Right renal pelvis (tissue), 4 donors: ENCODE measurements at regions not wholly inside any gene's neighbourhood (a gene's known extent, or its start where the extent isn't known, plus 50 kb on each side); places are given as distances from the start of the nearest gene placed in this dataset.

Experiments
- DNase-seq, 4 donors: peaks; one replicate each; pipeline ENCODE4 v3.0.0-alpha.2; 2013; ENCODE audit warnings: low read depth in 4 of 4, low spot score in 3 of 4, missing footprints in 1 of 4

- DNase-seq: no peak
Observed at GRCh38 chr12:84745127-84745526, 167.5 kb downstream of the SLC6A15 start.

- DNase-seq: no peak
Observed at GRCh38 chr12:84741692-84742091, 170.9 kb downstream of the SLC6A15 start.

DNA sequence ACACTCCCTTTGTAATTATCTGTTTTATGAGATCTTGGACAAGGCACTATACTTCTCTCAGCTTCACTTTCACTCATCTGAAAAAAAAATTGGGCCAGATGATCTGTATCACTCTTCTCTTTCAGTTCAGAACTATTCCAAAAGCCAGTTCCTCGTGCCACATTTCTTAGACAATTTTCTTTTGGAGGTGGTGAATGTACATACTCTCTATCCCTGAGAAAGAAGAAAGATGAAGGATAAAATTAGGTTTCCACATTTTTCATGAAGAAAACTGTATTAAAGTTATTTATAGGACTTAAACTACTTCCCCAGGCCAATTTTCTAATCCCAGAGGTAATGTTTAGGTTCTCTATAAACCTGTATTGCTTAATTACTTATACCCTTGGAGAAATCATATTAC lies 171.6 kb downstream of the SLC6A15 start:
- no peak for DNase-seq

GRCh38 chr12:84740602-84741001 lies 172.0 kb downstream of the SLC6A15 start:
- DNase-seq: no peak

DNA sequence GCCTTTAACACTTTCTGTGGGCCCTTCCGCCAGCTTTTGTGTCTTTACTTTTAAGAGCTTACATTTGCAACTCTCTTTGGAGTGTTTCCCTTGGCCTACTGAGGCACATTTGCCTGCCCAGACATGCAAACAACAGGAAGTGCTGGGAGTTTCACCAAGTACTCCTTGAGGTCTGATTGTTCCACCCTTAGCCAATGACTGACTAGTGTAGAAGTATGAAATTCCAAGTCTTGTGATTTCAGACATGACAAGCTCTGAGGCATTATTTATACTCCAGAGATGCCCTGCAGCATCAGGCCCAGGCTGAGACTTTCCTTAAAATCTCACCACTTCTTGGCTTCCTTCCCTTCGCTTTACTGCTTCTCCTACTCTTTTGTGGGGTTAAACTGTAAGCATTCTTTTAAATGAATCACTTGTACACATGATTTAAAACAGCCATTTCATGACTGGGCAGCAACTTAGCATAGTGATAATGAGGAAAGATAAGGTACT lies 174.1 kb downstream of the SLC6A15 start:
- DNase-seq: no peak

GRCh38 chr12:84732828-84733340 lies 179.7 kb downstream of the SLC6A15 start:
- no peak for DNase-seq

DNA sequence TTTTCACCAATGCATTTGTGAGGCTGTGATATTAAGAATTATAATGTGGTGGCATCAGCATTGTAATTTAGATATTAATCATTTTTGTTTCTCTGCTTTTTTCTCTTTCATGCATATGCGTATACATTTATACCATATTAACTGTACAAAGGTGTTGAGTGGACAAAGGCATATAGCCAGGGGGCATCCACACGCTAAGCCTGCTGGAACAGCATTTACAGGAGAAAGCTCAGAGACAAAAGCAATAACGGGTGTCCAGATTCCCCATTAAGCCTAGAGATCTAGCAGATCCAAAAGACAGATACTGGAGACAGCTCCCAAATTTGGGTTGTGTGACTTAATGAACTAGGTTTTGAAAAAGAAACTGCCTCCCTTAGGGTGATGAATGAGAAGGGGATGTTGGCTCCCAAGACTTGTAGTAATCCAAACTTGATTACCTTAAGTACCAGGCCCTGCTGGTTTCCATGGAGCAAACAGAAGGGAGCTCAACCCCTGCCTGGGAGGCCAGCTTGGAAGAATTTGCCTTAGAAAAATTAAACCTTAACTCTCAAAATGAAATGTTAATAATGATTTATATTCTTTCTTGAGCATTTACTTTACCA lies 181.9 kb downstream of the SLC6A15 start:
- DNase-seq: no peak

DNA sequence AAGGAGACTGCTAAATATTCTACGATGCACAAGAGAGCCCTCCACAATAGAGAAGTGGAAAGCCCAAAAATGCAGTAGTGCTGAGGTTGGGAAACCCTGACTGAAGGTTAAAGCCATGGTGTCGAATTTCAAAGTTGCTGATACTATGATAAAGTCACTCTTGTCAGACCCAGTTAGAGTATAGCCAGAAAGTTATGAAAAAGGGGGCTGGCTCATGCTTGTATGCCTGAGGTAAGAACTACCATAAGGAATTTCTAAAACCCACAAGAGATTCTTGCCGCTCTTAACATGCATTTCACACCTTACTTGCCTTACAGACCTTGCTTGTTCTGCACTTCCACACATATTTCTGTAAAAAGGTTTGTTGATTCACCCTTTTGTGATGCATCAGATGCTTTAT lies 184.6 kb downstream of the SLC6A15 start:
- DNase-seq: no peak

DNA sequence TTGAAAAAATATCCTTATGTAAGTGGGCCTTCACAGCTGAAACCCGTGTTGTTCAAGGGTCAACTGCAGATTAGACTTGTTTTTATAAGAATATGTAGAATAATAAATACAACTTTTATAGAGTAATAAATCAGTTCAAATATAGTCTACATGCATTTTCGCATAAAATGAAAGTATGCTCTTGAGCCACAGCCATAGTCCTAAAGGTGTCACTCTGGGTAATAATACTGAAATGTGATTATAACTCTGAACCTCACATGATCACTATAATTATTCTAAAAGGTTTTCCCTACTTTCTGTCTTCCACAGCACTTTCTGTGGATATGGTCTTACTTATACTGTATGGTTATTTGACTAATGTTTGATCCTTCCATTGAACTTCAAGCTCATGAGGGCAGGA lies 185.8 kb downstream of the SLC6A15 start:
- no peak for DNase-seq

DNA sequence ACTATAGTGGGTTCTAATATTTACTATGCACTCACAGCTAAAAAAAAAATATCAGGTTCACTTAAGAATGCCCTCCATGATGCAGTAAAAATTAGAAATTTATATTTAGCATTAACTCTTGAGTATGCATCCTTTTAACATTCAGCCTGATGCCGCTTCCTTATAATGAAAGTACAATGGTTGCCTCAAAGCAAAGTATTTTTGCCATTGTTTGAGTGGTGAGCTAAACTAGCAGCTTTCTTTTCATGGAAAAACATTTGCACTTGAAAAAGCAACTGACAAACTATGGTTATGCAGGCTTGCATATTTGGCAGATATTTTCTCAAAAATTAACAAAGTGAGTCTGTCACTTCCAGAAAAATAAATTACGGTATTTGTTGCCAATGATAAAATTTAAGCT lies 188.6 kb downstream of the SLC6A15 start:
- DNase-seq: no peak

DNA sequence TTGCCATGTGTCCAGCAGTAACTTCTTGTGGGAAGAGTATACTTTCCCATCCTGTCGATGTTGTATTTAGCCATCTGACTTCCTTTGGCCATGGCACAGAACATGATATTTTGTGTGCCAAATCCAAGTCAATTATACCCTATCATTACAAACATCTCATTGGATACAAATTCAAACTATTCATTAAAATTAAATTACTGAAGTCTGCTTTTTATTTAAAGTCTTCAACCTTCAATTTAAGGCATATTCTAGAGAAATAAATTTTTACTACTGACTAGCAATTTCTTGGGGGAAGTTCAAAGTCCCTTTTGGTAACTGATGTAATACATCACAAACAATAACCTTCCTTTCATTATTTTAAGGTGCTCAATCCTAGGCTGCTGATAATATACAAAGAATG lies 192.6 kb downstream of the SLC6A15 start:
- DNase-seq: no peak

GRCh38 chr12:84718906-84719305 lies 193.7 kb downstream of the SLC6A15 start:
- no peak for DNase-seq

DNA sequence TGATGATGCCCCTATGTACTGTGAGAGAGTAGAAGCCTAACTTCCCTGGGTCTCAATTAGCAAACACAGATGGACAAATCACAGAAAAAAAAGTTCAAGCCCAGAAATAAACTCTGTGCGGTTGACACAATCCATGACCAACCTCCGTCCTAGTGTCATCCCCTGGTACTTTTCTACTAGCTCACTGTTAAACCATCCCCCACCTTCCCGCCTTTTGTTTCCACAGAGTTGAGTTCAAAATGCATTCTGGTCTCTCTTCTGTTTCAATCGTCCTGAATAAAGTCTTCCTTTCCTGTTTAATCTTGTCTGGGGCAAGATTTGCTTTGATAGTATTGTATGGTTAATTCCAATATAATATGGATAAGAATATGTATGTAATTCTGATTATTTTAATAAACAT lies 199.9 kb downstream of the SLC6A15 start:
- DNase-seq: no peak

GRCh38 chr12:84706374-84706773 lies 206.2 kb downstream of the SLC6A15 start:
- no peak for DNase-seq

GRCh38 chr12:84704856-84705255 lies 207.7 kb downstream of the SLC6A15 start:
- DNase-seq: no peak

GRCh38 chr12:84702001-84702400 lies 210.6 kb downstream of the SLC6A15 start:
- DNase-seq: no peak

GRCh38 chr12:84701041-84701440 lies 211.6 kb downstream of the SLC6A15 start:
- no peak for DNase-seq

- DNase-seq: no peak
Observed at GRCh38 chr12:84698576-84699333, 213.8 kb downstream of the SLC6A15 start.

DNA sequence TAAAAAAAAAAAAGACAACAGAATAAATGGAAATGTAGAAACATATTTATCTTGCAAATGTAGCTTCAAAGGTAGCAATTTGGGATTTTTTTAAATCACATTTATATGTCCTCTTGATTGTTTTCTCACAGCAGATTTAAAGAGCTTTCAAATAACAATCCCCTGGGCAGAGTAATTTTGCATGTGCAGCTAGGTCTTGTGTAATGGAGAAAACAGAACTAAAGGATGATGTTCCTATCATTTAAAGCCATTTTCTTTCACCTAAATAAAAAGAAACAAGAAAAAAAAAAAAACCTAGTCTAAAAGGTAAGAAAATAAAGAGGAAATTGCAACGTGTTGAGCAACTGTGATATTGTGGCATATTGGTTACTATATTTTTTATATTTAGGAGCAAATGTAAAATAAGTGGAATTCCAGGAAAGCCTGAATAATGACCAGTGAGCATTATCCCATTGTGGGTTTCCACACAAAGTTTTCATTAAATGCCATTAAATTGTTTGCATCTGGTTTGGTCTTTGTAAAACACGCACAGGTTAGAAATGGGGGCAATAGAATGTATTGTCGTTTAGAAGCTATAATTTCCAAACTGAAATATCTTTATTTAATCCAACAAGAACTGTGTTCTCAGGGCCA lies 215.6 kb downstream of the SLC6A15 start:
- no peak for DNase-seq

DNA sequence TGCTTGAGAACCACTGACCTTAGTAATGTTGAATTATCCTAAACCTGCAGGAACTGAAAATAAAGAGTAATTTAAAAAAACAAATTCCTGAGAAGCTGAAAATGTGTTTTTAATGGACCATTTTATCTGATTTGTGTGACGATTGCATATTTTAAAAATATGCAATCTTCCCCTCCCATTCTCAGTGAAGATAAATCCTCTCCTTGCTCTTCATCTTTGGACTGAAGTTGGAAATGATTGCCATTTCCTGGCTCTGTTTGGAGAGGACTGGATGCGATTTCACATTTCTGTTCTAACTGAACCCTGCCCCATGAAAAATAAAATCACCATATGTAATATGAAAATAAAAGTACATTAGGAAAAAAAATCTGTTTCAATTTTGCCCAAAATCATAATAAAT lies 216.3 kb downstream of the SLC6A15 start:
- no peak for DNase-seq

GRCh38 chr12:84694116-84694515 lies 218.5 kb downstream of the SLC6A15 start:
- DNase-seq: no peak

- no peak for DNase-seq
Observed at GRCh38 chr12:84692071-84692470, 220.5 kb downstream of the SLC6A15 start.
